OCI-LY3 (cell line): ENCODE measurements at regions not wholly inside any gene's neighbourhood (a gene's known extent, or its start where the extent isn't known, plus 50 kb on each side); places are given as distances from the start of the nearest gene placed in this dataset.

ENCODE experiments used
- H2AFZ ChIP-seq: fragments of 200-600, 300-600 bp; shearing (Covaris generic); 2 replicates; pipeline ENCODE4 v1.6.0; 2014; ENCODE audit warnings: antibody characterized with exemption, low read depth, low read length
- H3K27ac ChIP-seq: fragments of 200-600, 300-600 bp; sonication (generic); 2 replicates; pipeline ENCODE4 v1.5.1; 2014; ENCODE audit warnings: mild to moderate bottlenecking, low read length, moderate library complexity, mixed read lengths
- H3K27me3 ChIP-seq: fragments of 200-600, 300-600 bp; sonication (generic); 2 replicates; pipeline ENCODE4 v1.6.1; 2014; ENCODE audit warnings: low read depth, low read length, mixed read lengths
- H3K36me3 ChIP-seq: fragments of 200-600, 300-600 bp; sonication (generic); replicated peaks from 2 replicates; pipeline ENCODE3; 2014; ENCODE audit warnings: low read depth, low read length, mixed read lengths
- H3K4me1 ChIP-seq: fragments of 300-600, 200-600 bp; sonication (generic); 2 replicates; pipeline ENCODE4 v1.6.1; 2014; ENCODE audit warnings: low read length, mixed read lengths
- H3K4me2 ChIP-seq: fragments of 200-600, 300-600 bp; sonication (generic); 2 replicates; pipeline ENCODE4 v1.6.1; 2014; ENCODE audit warnings: low read length, mixed read lengths
- H3K4me3 ChIP-seq: fragments of 300-600, 200-600 bp; sonication (generic); 2 replicates; pipeline ENCODE4 v1.5.1; 2014; ENCODE audit warnings: antibody characterized with exemption, mild to moderate bottlenecking, low read length, moderate library complexity
- H3K79me2 ChIP-seq: fragments of 300-600, 200-600 bp; shearing (Covaris generic); 2 replicates; pipeline ENCODE4 v1.6.1; 2014; ENCODE audit warnings: mild to moderate bottlenecking, low read length, mixed read lengths
- H3K9ac ChIP-seq: fragments of 300-600, 200-600 bp; shearing (Covaris generic); 2 replicates; pipeline ENCODE4 v1.6.0; 2014; ENCODE audit warnings: mild to moderate bottlenecking, low read length, moderate library complexity
- H3K9me3 ChIP-seq: fragments of 200-600, 300-600 bp; shearing (Covaris generic); 2 replicates; pipeline ENCODE4 v1.6.1; 2014; ENCODE audit warnings: low read length, mixed read lengths; ENCODE audit not compliant: insufficient read depth
- H4K20me1 ChIP-seq: fragments of 200-600, 300-600 bp; sonication (generic); 2 replicates; pipeline ENCODE4 v1.6.1; 2016; ENCODE audit warnings: low read length, mixed read lengths; ENCODE audit not compliant: insufficient read depth
- EZH2phosphoT487 ChIP-seq: fragments of 200-600 bp; shearing (Covaris generic); IDR thresholded peaks from 2 replicates; pipeline ENCODE4 v1.6.1; 2018; ENCODE audit warnings: antibody characterized with exemption, mixed run types, low read depth
- TF ChIP-seq, protein P1 (sequence below): fragments of 200-600, 300-600 bp; sonication (generic); IDR thresholded peaks from 2 replicates; pipeline ENCODE4 v1.5.1; 2014; ENCODE audit warnings: antibody characterized with exemption, low read length, low read depth

GRCh38 chr3:166810741-166811445 lies 569.2 kb downstream of the ZBBX start:
- Histone ChIP-seq H3K4me2 (no peak overlapping the region), H4K20me1 (no peaks in the 10 kb centered on the region), H3K9ac (no peak overlapping the region), H3K4me1 (no peaks in the 10 kb centered on the region), H3K79me2 (no peaks in the 10 kb centered on the region), H3K9me3 (no peaks in the 10 kb centered on the region), H3K27ac (no peak overlapping the region), H3K27me3 (no peaks in the 10 kb centered on the region), H3K36me3 (no peaks in the 10 kb centered on the region), H2AFZ (no peak overlapping the region), H3K4me3 (no peak overlapping the region)
- TF ChIP-seq, protein P1, sequence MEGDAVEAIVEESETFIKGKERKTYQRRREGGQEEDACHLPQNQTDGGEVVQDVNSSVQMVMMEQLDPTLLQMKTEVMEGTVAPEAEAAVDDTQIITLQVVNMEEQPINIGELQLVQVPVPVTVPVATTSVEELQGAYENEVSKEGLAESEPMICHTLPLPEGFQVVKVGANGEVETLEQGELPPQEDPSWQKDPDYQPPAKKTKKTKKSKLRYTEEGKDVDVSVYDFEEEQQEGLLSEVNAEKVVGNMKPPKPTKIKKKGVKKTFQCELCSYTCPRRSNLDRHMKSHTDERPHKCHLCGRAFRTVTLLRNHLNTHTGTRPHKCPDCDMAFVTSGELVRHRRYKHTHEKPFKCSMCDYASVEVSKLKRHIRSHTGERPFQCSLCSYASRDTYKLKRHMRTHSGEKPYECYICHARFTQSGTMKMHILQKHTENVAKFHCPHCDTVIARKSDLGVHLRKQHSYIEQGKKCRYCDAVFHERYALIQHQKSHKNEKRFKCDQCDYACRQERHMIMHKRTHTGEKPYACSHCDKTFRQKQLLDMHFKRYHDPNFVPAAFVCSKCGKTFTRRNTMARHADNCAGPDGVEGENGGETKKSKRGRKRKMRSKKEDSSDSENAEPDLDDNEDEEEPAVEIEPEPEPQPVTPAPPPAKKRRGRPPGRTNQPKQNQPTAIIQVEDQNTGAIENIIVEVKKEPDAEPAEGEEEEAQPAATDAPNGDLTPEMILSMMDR = no peak
- TF ChIP-seq EZH2phosphoT487 = no peak

GRCh38 chr3:166809520-166809919 lies 570.6 kb downstream of the ZBBX start:
- H3K4me1 ChIP-seq = no peaks in the 10 kb centered on the region
- TF ChIP-seq, protein P1 = no peak
- TF ChIP-seq EZH2phosphoT487 = no peak
- H3K4me2 ChIP-seq = no peak overlapping the region
- H4K20me1 ChIP-seq = no peaks in the 10 kb centered on the region
- H3K4me3 ChIP-seq = no peak overlapping the region
- no peaks in the 10 kb centered on the region for H3K9me3 ChIP-seq
- no peaks in the 10 kb centered on the region for H3K27me3 ChIP-seq
- no peak overlapping the region for H2AFZ ChIP-seq
- H3K79me2 ChIP-seq = no peaks in the 10 kb centered on the region
- H3K36me3 ChIP-seq = no peaks in the 10 kb centered on the region
- no peak overlapping the region for H3K9ac ChIP-seq
- H3K27ac ChIP-seq = no peak overlapping the region

DNA sequence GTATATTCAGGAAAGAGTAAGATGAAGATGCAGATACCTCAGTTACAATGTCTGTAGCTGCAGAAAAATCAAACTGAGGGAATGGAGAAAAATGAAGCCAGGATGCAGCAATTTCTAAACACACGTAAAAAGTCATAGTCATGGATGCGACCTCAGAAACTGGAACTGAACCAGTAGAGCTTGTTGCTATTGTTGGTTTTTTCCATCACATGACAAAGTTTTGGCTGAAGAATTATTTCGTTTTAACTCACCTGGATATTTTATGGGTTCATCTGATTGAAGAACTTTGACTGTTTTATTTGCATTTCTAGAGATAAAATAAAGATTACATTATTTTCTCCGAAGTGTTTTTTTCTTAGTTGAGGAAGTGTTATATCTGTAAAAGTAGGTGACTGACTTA lies 591.2 kb downstream of the ZBBX start:
- Histone ChIP-seq H3K4me1 (no peaks in the 10 kb centered on the region), H3K9ac (no peak overlapping the region), H2AFZ (no peak overlapping the region), H3K9me3 (no peaks in the 10 kb centered on the region), H3K4me3 (no peak overlapping the region), H3K36me3 (no peaks in the 10 kb centered on the region), H4K20me1 (no peaks in the 10 kb centered on the region), H3K27ac (no peak overlapping the region), H3K27me3 (no peaks in the 10 kb centered on the region), H3K79me2 (no peaks in the 10 kb centered on the region), H3K4me2 (no peak overlapping the region)
- TF ChIP-seq EZH2phosphoT487 = no peak
- TF ChIP-seq, protein P1 = no peak

- no peaks in the 10 kb centered on the region for H4K20me1 ChIP-seq
- H3K4me3 ChIP-seq = no peak overlapping the region
- H3K36me3 ChIP-seq = no peaks in the 10 kb centered on the region
- no peaks in the 10 kb centered on the region for H3K9me3 ChIP-seq
- H3K27me3 ChIP-seq = no peaks in the 10 kb centered on the region
- no peaks in the 10 kb centered on the region for H3K4me1 ChIP-seq
- no peak overlapping the region for H3K27ac ChIP-seq
- H3K79me2 ChIP-seq = no peaks in the 10 kb centered on the region
- no peak for TF ChIP-seq EZH2phosphoT487
- TF ChIP-seq, protein P1 = no peak
- no peak overlapping the region for H3K4me2 ChIP-seq
- no peak overlapping the region for H3K9ac ChIP-seq
- no peak overlapping the region for H2AFZ ChIP-seq
Measured at GRCh38 chr3:166785876-166786275, 594.2 kb downstream of the ZBBX start.
